ENCODE measurements at regions not wholly inside any gene's neighbourhood (a gene's known extent, or its start where the extent isn't known, plus 50 kb on each side); places are given as distances from the start of the nearest gene placed in this dataset.

DNA sequence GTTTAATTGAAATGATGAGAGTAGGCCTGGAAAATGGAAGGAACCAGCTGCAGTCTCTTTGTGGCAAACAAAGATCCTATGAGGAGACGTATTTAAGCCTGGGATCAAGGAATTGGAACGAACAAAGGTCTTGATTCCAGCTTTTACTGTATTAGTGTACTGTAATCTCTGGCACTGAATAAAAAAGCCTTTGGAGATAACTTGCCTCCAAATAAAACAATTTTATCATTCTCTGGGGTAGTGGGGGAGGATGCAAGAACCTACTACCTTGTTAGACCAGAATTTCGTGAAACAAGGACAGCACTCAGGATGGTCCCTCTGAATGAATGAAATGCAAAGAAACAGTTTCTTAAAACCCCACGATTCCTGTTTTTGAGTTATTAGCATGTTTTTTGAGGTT is 134.2 kb downstream of the RWDD3 start:
- Histone ChIP-seq H3K4me3 (replicated peaks in 1 of 3) (no peak overlapping the region), H3K9me3 (no peaks in the 10 kb centered on the region), H3K27ac (no peak overlapping the region), H3K27me3 (no peaks in the 10 kb centered on the region), H3K4me1 (peaks cover 0 to 6% of the 10 kb centered on the region in 2 donors), H3K36me3 (no peaks in the 10 kb centered on the region)
- intact Hi-C loops (cut with DNase I), result no loop called here
- TF ChIP-seq, protein P1, sequence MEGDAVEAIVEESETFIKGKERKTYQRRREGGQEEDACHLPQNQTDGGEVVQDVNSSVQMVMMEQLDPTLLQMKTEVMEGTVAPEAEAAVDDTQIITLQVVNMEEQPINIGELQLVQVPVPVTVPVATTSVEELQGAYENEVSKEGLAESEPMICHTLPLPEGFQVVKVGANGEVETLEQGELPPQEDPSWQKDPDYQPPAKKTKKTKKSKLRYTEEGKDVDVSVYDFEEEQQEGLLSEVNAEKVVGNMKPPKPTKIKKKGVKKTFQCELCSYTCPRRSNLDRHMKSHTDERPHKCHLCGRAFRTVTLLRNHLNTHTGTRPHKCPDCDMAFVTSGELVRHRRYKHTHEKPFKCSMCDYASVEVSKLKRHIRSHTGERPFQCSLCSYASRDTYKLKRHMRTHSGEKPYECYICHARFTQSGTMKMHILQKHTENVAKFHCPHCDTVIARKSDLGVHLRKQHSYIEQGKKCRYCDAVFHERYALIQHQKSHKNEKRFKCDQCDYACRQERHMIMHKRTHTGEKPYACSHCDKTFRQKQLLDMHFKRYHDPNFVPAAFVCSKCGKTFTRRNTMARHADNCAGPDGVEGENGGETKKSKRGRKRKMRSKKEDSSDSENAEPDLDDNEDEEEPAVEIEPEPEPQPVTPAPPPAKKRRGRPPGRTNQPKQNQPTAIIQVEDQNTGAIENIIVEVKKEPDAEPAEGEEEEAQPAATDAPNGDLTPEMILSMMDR (IDR thresholded peaks at IDR 0.05), result no peak
- TF ChIP-seq POLR2A (IDR thresholded peaks at IDR 0.05), result no peak
- 67 to 80% methylated on average over 4 of the region's 4 CpGs for WGBS, 2 donors
- no peak for DNase-seq

DNA sequence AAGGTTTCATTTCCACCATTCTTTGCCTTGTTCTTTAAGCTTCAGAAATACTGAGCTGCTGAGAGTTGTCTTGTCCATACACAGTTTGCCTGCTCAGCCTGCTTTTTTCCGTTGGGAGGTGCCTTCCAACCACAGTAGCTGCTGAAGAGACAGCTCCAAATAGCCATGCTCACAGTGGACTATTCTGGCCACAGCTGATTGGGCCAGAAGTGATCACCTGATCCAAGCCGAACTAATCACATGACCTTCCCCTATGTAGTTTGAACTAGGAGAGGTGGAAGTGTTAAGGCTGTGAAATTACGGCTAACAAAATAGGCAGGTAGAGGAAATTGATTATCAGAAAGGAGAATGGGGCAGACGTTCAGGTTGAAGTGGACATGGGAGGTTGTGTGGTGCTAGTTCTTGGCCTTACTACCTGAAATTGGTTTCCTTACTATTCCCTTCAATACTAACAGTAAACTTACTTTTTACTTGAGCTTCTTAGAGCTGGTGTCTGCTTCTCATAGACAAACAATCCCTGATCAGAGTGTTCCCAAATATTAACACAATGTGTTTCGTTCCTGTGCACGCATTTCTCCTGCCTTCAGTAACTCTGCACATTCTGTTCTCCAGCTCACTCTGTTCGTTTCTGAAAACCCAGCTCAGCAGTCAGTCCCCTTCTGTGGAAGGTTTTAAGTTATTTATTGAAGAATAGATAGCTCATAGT is 136.1 kb downstream of the RWDD3 start:
- Histone ChIP-seq H3K36me3 (no peaks in the 10 kb centered on the region), H3K27ac (no peak overlapping the region), H3K4me3 (replicated peaks in 1 of 3) (no peak overlapping the region), H3K27me3 (no peaks in the 10 kb centered on the region), H3K4me1 (peaks cover 0 to 6% of the 10 kb centered on the region in 2 donors), H3K9me3 (no peaks in the 10 kb centered on the region)
- WGBS, 2 donors, result 69 to 73% methylated on average over 7 of the region's 7 CpGs
- TF ChIP-seq, protein P1 (IDR thresholded peaks at IDR 0.05), result no peak
- no peak for TF ChIP-seq POLR2A (IDR thresholded peaks at IDR 0.05)
- intact Hi-C loops (cut with DNase I), result no loop called here
- DNase-seq, result no peak

DNA sequence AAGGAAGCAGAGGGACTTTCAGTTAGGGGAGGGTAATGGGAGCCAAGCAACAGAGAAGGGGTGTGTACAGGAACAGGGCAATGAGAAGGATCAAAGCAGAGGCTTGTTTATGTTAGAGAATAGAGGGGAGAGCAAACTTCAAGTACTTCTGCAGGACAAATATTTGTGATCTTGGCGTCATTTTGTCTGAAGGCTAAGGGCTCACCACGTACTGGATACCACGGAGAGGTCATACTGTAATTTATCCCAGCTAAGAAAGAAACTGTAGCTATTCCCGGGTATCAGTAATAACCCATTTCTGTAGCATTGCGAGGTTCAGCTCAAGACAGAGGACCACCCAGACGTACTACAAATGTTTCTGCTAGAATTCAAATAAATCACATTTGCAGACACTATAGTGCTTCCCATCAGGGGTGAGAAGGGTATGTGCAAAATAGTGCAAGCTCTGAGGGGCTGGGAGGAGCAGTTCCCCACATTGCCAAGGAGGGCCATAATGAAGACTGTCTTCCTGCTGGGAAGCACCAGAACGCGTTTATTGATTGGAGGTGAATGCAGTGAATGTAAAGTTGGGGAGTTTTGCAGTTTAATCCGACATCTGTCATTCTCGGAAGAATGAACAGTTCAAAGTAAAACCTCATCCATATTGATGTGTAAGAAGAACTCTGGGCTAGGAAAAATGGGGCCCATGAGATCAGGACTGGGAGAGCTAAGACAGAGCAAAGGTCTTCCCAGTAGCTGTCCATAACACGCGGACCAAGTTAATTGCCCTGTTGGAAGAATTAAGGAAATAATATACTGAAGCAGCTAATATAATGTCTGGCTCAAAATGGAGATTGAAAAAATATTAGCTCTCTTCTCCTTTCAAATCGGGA is 136.9 kb downstream of the RWDD3 start:
- intact Hi-C loops (cut with DNase I), result no loop called here
- no peak for TF ChIP-seq POLR2A (IDR thresholded peaks at IDR 0.05)
- TF ChIP-seq, protein P1 (IDR thresholded peaks at IDR 0.05), result no peak

DNA sequence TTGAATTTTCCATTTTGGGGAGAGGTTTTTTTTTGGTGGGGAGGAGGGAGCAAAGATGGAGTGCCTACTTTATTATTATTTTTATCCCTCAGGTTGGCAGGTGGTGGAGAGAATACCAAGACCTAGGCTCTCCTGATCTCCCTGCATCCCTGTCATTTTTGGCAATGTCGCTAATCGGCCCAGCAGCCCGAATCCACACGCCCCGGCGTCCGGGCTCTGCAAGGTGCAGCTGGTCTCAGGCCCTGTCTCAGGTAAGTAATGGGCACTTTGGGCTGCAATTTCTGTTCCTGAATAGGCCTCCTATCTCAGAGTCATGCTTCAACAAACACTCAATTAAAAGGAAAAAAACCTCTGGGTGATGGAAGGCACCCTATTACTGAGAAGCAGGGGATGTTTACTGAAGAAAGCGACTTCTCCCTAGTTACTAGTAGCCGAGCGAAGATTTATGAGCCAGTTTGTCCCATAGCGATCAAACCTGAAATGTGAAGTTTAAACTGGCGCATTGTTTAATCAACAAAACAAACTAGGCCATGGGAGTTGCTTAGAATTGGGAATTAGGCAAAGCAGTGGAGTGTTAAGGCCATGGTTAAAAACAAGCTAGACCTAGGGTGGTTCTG is 137.8 kb downstream of the RWDD3 start:
- no peak for DNase-seq
- no peak for TF ChIP-seq POLR2A (IDR thresholded peaks at IDR 0.05)
- TF ChIP-seq, protein P1 (IDR thresholded peaks at IDR 0.05), result no peak
- no peaks in the 10 kb centered on the region for H3K27me3 ChIP-seq
- H3K27ac ChIP-seq, result no peak overlapping the region
- intact Hi-C loops (cut with DNase I), result no loop called here
- no peaks in the 10 kb centered on the region for H3K9me3 ChIP-seq
- 56 to 62% methylated on average over 12 of the region's 12 CpGs for WGBS, 2 donors
- no peak overlapping the region for H3K4me3 ChIP-seq (replicated peaks in 1 of 3)
- H3K4me1 ChIP-seq, result peaks cover 0 to 6% of the 10 kb centered on the region in 2 donors
- H3K36me3 ChIP-seq, result no peaks in the 10 kb centered on the region

More for the DNA sequence above, 136.9 kb downstream of the RWDD3 start:
- no peaks in the 10 kb centered on the region for H3K36me3 ChIP-seq
- no peak overlapping the region for H3K4me3 ChIP-seq (replicated peaks in 1 of 3)
- H3K27ac ChIP-seq, result no peak overlapping the region
- H3K9me3 ChIP-seq, result no peaks in the 10 kb centered on the region
- DNase-seq, result no peak
- H3K4me1 ChIP-seq, result peaks cover 0 to 6% of the 10 kb centered on the region in 2 donors
- no peaks in the 10 kb centered on the region for H3K27me3 ChIP-seq
- 62 to 71% methylated on average over 13 of the region's 13 CpGs for WGBS, 2 donors

Measured in thyroid gland (tissue), 4 donors.